Loucy (cell line): ENCODE measurements at regions not wholly inside any gene's neighbourhood (a gene's known extent, or its start where the extent isn't known, plus 50 kb on each side); places are given as distances from the start of the nearest gene placed in this dataset.

ENCODE experiments used
- CTCF ChIP-seq: fragments of 200-600 bp; sonication (generic); conservative IDR thresholded peaks from 2 replicates; pipeline ENCODE4 v1.5.1; 2014; ENCODE audit warnings: mild to moderate bottlenecking, antibody characterized with exemption, low read length
- EZH2phosphoT487 ChIP-seq: fragments of 200-600 bp; IDR thresholded peaks from 2 replicates; pipeline ENCODE4 v1.6.1; 2018; ENCODE audit warnings: antibody characterized with exemption, mild to moderate bottlenecking, moderate library complexity, borderline replicate concordance

GRCh38 chr2:2912293-2912692 lies 465.3 kb downstream of the EIPR1 start:
- TF ChIP-seq CTCF (no peak), EZH2phosphoT487 (no peak)
